Fibroblast of lung (primary cell): ENCODE measurements at regions not wholly inside any gene's neighbourhood (a gene's known extent, or its start where the extent isn't known, plus 50 kb on each side); places are given as distances from the start of the nearest gene placed in this dataset.

ENCODE experiments used
- DNase-seq, 2 donors: peaks; one replicate each; pipeline versions ENCODE4 v3.0.0 to v3.0.0-alpha.2; 2010; ENCODE audit warnings: low read depth in 2 of 2
- H2AFZ ChIP-seq: 2 replicates; pipeline ENCODE4 v1.5.1; 2012; ENCODE audit warnings: low read length, control low read depth, inconsistent platforms
- H3K27ac ChIP-seq: 2 replicates; pipeline ENCODE4 v1.5.1; 2011; ENCODE audit warnings: low read length, control low read depth; ENCODE audit not compliant: insufficient read depth
- H3K27me3 ChIP-seq: 2 replicates; pipeline ENCODE4 v1.5.1; 2011; ENCODE audit warnings: mild to moderate bottlenecking, low read length; ENCODE audit not compliant: control insufficient read depth, insufficient read depth
- H3K36me3 ChIP-seq: 2 replicates; pipeline ENCODE4 v1.5.1; 2011; ENCODE audit warnings: low read length; ENCODE audit not compliant: control insufficient read depth, insufficient read depth
- H3K4me1 ChIP-seq: 2 replicates; pipeline ENCODE4 v1.5.1; 2011; ENCODE audit warnings: low read length; ENCODE audit not compliant: control insufficient read depth, insufficient read depth; ENCODE audit errors: extremely low read depth
- H3K4me2 ChIP-seq: 2 replicates; pipeline ENCODE4 v1.5.1; 2011; ENCODE audit warnings: low read length, control low read depth; ENCODE audit not compliant: insufficient read depth; ENCODE audit errors: extremely low read depth
- H3K4me3 ChIP-seq, 4 experiments: fragments of 200-600 bp in 1 of 4; sonication (generic) in 1 of 4; replicated peaks in 1 of 4; 2 replicates each; pipeline ENCODE4 v1.5.1; 2011 to 2016; ENCODE audit warnings: low read length in 4 of 4, low read depth in 3 of 4, mild to moderate bottlenecking in 3 of 4, control low read depth in 2 of 4, inconsistent platforms in 1 of 4, mixed read lengths in 1 of 4; ENCODE audit not compliant: insufficient read depth in 1 of 4; ENCODE audit errors: control extremely low read depth in 1 of 4
- H3K79me2 ChIP-seq: 2 replicates; pipeline ENCODE4 v1.5.1; 2012; ENCODE audit warnings: mild to moderate bottlenecking, low read length, inconsistent platforms; ENCODE audit not compliant: control insufficient read depth, insufficient read depth
- H3K9ac ChIP-seq: 2 replicates; pipeline ENCODE4 v1.5.1; 2011; ENCODE audit warnings: mild to moderate bottlenecking, low read length, control low read depth; ENCODE audit not compliant: insufficient read depth
- H3K9me3 ChIP-seq: 2 replicates; pipeline ENCODE4 v1.5.1; 2012; ENCODE audit warnings: low read depth, low read length; ENCODE audit not compliant: control insufficient read depth, insufficient read depth
- H4K20me1 ChIP-seq: 2 replicates; pipeline ENCODE4 v1.5.1; 2011; ENCODE audit warnings: low read length; ENCODE audit not compliant: control insufficient read depth, insufficient read depth; ENCODE audit errors: extremely low read depth
- EZH2 ChIP-seq: IDR thresholded peaks from 2 replicates; pipeline ENCODE4 v1.5.1; 2012; ENCODE audit warnings: low read length, control low read depth, mild to moderate bottlenecking; ENCODE audit errors: missing control alignments
- TF ChIP-seq, protein P1 (sequence below), 2 donors: IDR thresholded peaks in 1 of 2; conservative IDR thresholded peaks in 1 of 2; 1 replicate in 1 of 2; 2 replicates in 1 of 2; pipeline ENCODE4 v1.5.1; 2011 to 2012; ENCODE audit warnings: low read length in 2 of 2, control low read depth in 1 of 2, inconsistent platforms in 1 of 2, low read depth in 1 of 2, mild to moderate bottlenecking in 1 of 2

DNA sequence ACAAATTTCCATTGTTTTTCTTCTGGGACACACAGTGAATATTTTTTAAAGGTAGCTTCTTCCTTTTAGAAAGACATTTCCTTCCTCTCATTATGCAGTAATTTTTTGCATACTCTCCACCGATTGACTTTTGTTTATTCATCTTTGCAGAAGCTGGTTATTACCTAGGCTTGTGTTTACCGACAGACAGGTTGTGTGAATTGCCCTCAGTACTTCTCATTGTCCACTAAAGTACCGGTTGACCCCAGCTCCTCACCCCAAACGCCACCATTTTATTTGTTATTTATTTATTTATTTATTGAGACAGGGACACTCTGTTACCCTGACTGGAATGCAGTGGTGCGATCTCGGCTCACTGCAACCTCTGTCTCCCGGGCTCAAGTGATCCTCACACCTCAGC is 63.4 kb upstream of the MYL2 start:
- TF ChIP-seq, protein P1, sequence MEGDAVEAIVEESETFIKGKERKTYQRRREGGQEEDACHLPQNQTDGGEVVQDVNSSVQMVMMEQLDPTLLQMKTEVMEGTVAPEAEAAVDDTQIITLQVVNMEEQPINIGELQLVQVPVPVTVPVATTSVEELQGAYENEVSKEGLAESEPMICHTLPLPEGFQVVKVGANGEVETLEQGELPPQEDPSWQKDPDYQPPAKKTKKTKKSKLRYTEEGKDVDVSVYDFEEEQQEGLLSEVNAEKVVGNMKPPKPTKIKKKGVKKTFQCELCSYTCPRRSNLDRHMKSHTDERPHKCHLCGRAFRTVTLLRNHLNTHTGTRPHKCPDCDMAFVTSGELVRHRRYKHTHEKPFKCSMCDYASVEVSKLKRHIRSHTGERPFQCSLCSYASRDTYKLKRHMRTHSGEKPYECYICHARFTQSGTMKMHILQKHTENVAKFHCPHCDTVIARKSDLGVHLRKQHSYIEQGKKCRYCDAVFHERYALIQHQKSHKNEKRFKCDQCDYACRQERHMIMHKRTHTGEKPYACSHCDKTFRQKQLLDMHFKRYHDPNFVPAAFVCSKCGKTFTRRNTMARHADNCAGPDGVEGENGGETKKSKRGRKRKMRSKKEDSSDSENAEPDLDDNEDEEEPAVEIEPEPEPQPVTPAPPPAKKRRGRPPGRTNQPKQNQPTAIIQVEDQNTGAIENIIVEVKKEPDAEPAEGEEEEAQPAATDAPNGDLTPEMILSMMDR (conservative IDR thresholded peaks at IDR 0.05 in 1 of 2, IDR thresholded peaks at IDR 0.05 in 1 of 2; ENCODE audit: low read depth in 1 of 2, low read length in 2 of 2) = no peak
- no peak for TF ChIP-seq EZH2
- Histone ChIP-seq H3K27me3 (no peaks in the 10 kb centered on the region), H3K9me3 (no peaks in the 10 kb centered on the region), H3K4me3 (no peak overlapping the region), H3K4me1 (no peaks in the 10 kb centered on the region), H2AFZ (no peak overlapping the region), H4K20me1 (no peaks in the 10 kb centered on the region), H3K9ac (no peak overlapping the region), H3K27ac (no peak overlapping the region), H3K79me2 (no peaks in the 10 kb centered on the region), H3K4me2 (no peak overlapping the region), H3K36me3 (no peaks in the 10 kb centered on the region)
- no peak for DNase-seq

DNA sequence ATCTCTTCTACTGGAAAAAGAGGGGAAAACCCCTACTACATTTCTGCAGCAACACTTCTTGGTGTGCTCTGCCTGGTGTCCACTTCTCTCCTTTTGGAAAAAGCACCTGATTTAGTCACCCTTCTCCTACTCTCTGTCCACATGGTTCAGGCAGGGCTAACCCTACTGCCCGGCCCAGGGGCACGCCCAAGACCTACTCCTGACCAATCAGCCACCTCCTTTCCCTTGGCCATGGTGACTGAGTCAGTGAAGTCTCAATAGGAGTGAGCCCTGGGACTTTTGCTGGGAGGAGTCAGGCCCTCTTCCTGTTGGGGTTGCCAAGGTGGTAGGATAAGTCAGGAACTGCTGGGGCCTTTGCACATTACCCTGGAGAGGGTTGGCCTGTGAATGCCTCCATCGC is 52.5 kb upstream of the MYL2 start:
- no peak overlapping the region for H3K4me3 ChIP-seq
- no peaks in the 10 kb centered on the region for H3K4me1 ChIP-seq
- H2AFZ ChIP-seq = no peak overlapping the region
- no peaks in the 10 kb centered on the region for H3K27me3 ChIP-seq
- no peak for TF ChIP-seq EZH2
- TF ChIP-seq, protein P1 (conservative IDR thresholded peaks at IDR 0.05 in 1 of 2, IDR thresholded peaks at IDR 0.05 in 1 of 2; ENCODE audit: low read depth in 1 of 2, low read length in 2 of 2) = no peak
- no peaks in the 10 kb centered on the region for H3K9me3 ChIP-seq
- no peak overlapping the region for H3K27ac ChIP-seq
- no peaks in the 10 kb centered on the region for H3K36me3 ChIP-seq
- no peaks in the 10 kb centered on the region for H3K79me2 ChIP-seq
- no peaks in the 10 kb centered on the region for H4K20me1 ChIP-seq
- H3K4me2 ChIP-seq = no peak overlapping the region
- no peak for DNase-seq
- H3K9ac ChIP-seq = no peak overlapping the region

DNA sequence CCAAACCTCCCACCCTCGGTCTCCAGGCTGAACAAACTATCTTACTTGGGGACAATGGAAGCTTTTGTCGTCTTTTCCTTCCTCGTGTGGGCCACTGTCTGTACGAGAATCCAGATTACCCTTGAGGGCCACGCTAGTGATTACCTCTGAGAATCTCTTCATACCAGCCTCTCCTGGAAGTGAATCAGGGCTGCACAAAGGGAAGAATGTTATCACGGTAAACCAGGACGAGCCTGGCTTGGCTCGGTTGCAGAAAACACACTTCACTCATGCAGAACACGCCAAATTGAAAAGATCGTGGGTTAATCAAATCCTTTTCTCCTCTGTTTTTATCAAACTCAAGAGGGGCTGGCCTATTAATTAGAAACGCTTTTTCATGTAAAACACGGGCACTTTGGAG is 51.6 kb upstream of the MYL2 start:
- TF ChIP-seq, protein P1 (conservative IDR thresholded peaks at IDR 0.05 in 1 of 2, IDR thresholded peaks at IDR 0.05 in 1 of 2; ENCODE audit: low read depth in 1 of 2, low read length in 2 of 2) = no peak
- no peak for TF ChIP-seq EZH2
- Histone ChIP-seq H3K4me1 (no peaks in the 10 kb centered on the region), H4K20me1 (no peaks in the 10 kb centered on the region), H3K27me3 (no peaks in the 10 kb centered on the region), H3K4me2 (no peak overlapping the region), H3K36me3 (no peaks in the 10 kb centered on the region), H3K9me3 (no peaks in the 10 kb centered on the region), H3K4me3 (no peak overlapping the region), H3K79me2 (no peaks in the 10 kb centered on the region), H3K9ac (no peak overlapping the region), H2AFZ (no peak overlapping the region), H3K27ac (no peak overlapping the region)
- no peak for DNase-seq
